Stimulated activated CD8-positive, alpha-beta memory T cell treated with anti-CD3 and anti-CD28 coated beads, Interleukin-7, amount 100 ng/mL, for 4 hours (primary cell): ENCODE measurements at regions not wholly inside any gene's neighbourhood (a gene's known extent, or its start where the extent isn't known, plus 50 kb on each side); places are given as distances from the start of the nearest gene placed in this dataset.
"Not testable (repeated sequence)": the region's sequence is repeated elsewhere in the genome, so short reads cannot be mapped to it uniquely, and the experiment has no call there.

ENCODE experiments used
- DNase-seq, 2 donors: peaks; one replicate each; pipeline ENCODE4 v3.0.0-alpha.2; 2020; ENCODE audit warnings: low read depth in 2 of 2

GRCh38 chr10:28391283-28391682, 88.4 kb upstream of the MPP7 start:
- no peak for DNase-seq

- DNase-seq, result peak; percentile 26 to 34
Measured at GRCh38 chr10:28393956-28394568, 91.2 kb upstream of the MPP7 start.

- DNase-seq, result no peak
Measured at GRCh38 chr10:28396331-28396730, 93.5 kb upstream of the MPP7 start.

GRCh38 chr10:28397229-28397628, 94.4 kb upstream of the MPP7 start:
- DNase-seq, result no peak

GRCh38 chr10:28400176-28400575, 97.3 kb upstream of the MPP7 start:
- no peak for DNase-seq

- no peak for DNase-seq
Measured at GRCh38 chr10:28400681-28401080, 97.8 kb upstream of the MPP7 start.

- not testable (repeated sequence) for DNase-seq
Measured at GRCh38 chr10:28402611-28403073, 99.8 kb upstream of the MPP7 start.

GRCh38 chr10:28403090-28403489, 100.2 kb upstream of the MPP7 start:
- DNase-seq, result no peak

- DNase-seq, result no peak
Measured at GRCh38 chr10:28408237-28408777, 105.4 kb upstream of the MPP7 start.

- DNase-seq, result no peak
Measured at GRCh38 chr10:28410420-28411135, 107.7 kb upstream of the MPP7 start.

GRCh38 chr10:28411136-28411460, 108.2 kb upstream of the MPP7 start:
- DNase-seq, result no peak

- no peak for DNase-seq
Measured at GRCh38 chr10:28411648-28412047, 108.8 kb upstream of the MPP7 start.

GRCh38 chr10:28418069-28418468, 114.8 kb upstream of the WAC start:
- no peak for DNase-seq

- DNase-seq, result no peak
Measured at GRCh38 chr10:28425422-28425821, 107.5 kb upstream of the WAC start.

- no peak for DNase-seq
Measured at GRCh38 chr10:28426392-28427159, 106.3 kb upstream of the WAC start.

- DNase-seq, result no peak
Measured at GRCh38 chr10:28427376-28427775, 105.5 kb upstream of the WAC start.

- DNase-seq, result no peak
Measured at GRCh38 chr10:28429045-28429444, 103.9 kb upstream of the WAC start.

GRCh38 chr10:28429573-28430216, 103.2 kb upstream of the WAC start:
- DNase-seq, result no peak

GRCh38 chr10:28431139-28431538, 101.8 kb upstream of the WAC start:
- no peak for DNase-seq

- DNase-seq, result no peak
Measured at GRCh38 chr10:28432210-28432676, 100.7 kb upstream of the WAC start.

GRCh38 chr10:28434063-28434462, 98.9 kb upstream of the WAC start:
- DNase-seq, result no peak

GRCh38 chr10:28442403-28442802, 90.5 kb upstream of the WAC start:
- no peak for DNase-seq
